GM12891 (cell line): ENCODE measurements at regions not wholly inside any gene's neighbourhood (a gene's known extent, or its start where the extent isn't known, plus 50 kb on each side); places are given as distances from the start of the nearest gene placed in this dataset.

Experiments
- PAX5 ChIP-seq: IDR thresholded peaks from 2 replicates; pipeline ENCODE4 v1.6.1; 2011; ENCODE audit warnings: low read length, moderate library complexity, mild to moderate bottlenecking; ENCODE audit not compliant: insufficient read depth, severe bottlenecking
- POLR2A ChIP-seq: IDR thresholded peaks from 2 replicates; pipeline ENCODE4 v1.6.1; 2011; ENCODE audit warnings: low read depth, low read length, control low read depth
- POLR2AphosphoS5 ChIP-seq: IDR thresholded peaks from 2 replicates; pipeline ENCODE4 v1.6.1; 2011; ENCODE audit warnings: low read depth, low read length, control low read depth
- POU2F2 ChIP-seq: IDR thresholded peaks from 2 replicates; pipeline ENCODE4 v1.6.1; 2011; ENCODE audit warnings: low read depth, mild to moderate bottlenecking, control low read depth, low read length, moderate library complexity
- SPI1 ChIP-seq: IDR thresholded peaks from 2 replicates; pipeline ENCODE4 v1.6.1; 2011; ENCODE audit warnings: low read depth, low read length, control low read depth
- TAF1 ChIP-seq: IDR thresholded peaks from 2 replicates; pipeline ENCODE4 v1.6.1; 2011; ENCODE audit warnings: low read depth, low read length, control low read depth

GRCh38 chr7:125602441-125602840 is 672.8 kb upstream of the POT1 start:
- TF ChIP-seq POLR2A (no peak), POLR2AphosphoS5 (no peak), TAF1 (no peak), PAX5 (no peak), POU2F2 (no peak), SPI1 (no peak)
